Activated B cell treated with CpG ODN at 0.5 μM for 24 hours (primary cell): ENCODE measurements at regions not wholly inside any gene's neighbourhood (a gene's known extent, or its start where the extent isn't known, plus 50 kb on each side); places are given as distances from the start of the nearest gene placed in this dataset.

ENCODE experiments used
- ATAC-seq: fragments of 200-7000 bp; cut with Tn5 transposase; one replicate; pipeline ENCODE4 v1.10.0; 2021; ENCODE audit warnings: low read depth, mild to moderate bottlenecking, moderate library complexity
- CTCF ChIA-PET: fragments of 350-600 bp; sonication (Branson Sonifier 250); formaldehyde crosslinking; loops from one replicate; lab custom pipeline; 2021; ENCODE audit warnings: antibody characterized with exemption; lab: Charles Lee
- POLR2A ChIA-PET: fragments of 350-600 bp; sonication (Branson Sonifier 250); formaldehyde crosslinking; loops from one replicate; lab custom pipeline; 2021; ENCODE audit warnings: antibody characterized with exemption; lab: Charles Lee
- DNase-seq: peaks from one replicate; pipeline ENCODE4 v3.0.0; 2022
- H3K27ac Mint-ChIP-seq: one replicate; pipeline ENCODE4 v1.8.0; 2020; ENCODE audit warnings: mixed read lengths
- H3K27me3 Mint-ChIP-seq: one replicate; pipeline ENCODE4 v1.8.0; 2021; ENCODE audit warnings: mixed read lengths
- H3K36me3 Mint-ChIP-seq: one replicate; pipeline ENCODE4 v1.8.0; 2021; ENCODE audit warnings: low read depth, mixed read lengths
- H3K4me1 Mint-ChIP-seq: one replicate; pipeline ENCODE4 v1.8.0; 2021; ENCODE audit warnings: mixed read lengths
- H3K4me3 Mint-ChIP-seq: one replicate; pipeline ENCODE4 v1.8.0; 2020; ENCODE audit warnings: mild to moderate bottlenecking, mixed read lengths
- H3K9me3 Mint-ChIP-seq: one replicate; pipeline ENCODE4 v1.8.0; 2020; ENCODE audit warnings: mixed read lengths
- CTCF ChIP-seq: fragments of 200-600 bp; IDR thresholded peaks from one replicate; pipeline ENCODE4 v1.8.0; 2022; ENCODE audit warnings: antibody characterized with exemption, mild to moderate bottlenecking
- intact Hi-C: fragments of 100-400 bp; cut with micrococcal nuclease; formaldehyde crosslinking; loops from one replicate; pipeline ENCODE4 v1.15.1; 2024

GRCh38 chr5:40046792-40047191 lies 622.0 kb upstream of the DAB2 start:
- peaks cover 25% of the 10 kb centered on the region for H3K4me1 Mint-ChIP-seq
- ATAC-seq: no peak
- ChIA-PET POLR2A (no interaction called here), CTCF (no interaction called here)
- no peak overlapping the region for H3K27ac Mint-ChIP-seq
- intact Hi-C loops: no loop called here
- DNase-seq: no peak
- no peaks in the 10 kb centered on the region for H3K36me3 Mint-ChIP-seq
- no peak for TF ChIP-seq CTCF
- H3K4me3 Mint-ChIP-seq: no peak overlapping the region
- H3K27me3 Mint-ChIP-seq: no peaks in the 10 kb centered on the region
- H3K9me3 Mint-ChIP-seq: peaks cover 4% of the 10 kb centered on the region

GRCh38 chr5:40045429-40045828 lies 620.6 kb upstream of the DAB2 start:
- Mint-ChIP-seq H3K27ac (no peak overlapping the region), H3K9me3 (peaks cover 4% of the 10 kb centered on the region), H3K4me3 (peak overlapping the region; percentile 13), H3K36me3 (no peaks in the 10 kb centered on the region), H3K4me1 (peaks cover 25% of the 10 kb centered on the region), H3K27me3 (no peaks in the 10 kb centered on the region)
- intact Hi-C loops: no loop called here
- TF ChIP-seq CTCF: no peak
- ChIA-PET POLR2A (no interaction called here), CTCF (no interaction called here)
- ATAC-seq: no peak
- DNase-seq: no peak

- ChIA-PET CTCF (no interaction called here), POLR2A (no interaction called here)
- no peak for TF ChIP-seq CTCF
- H3K4me3 Mint-ChIP-seq: no peak overlapping the region
- ATAC-seq: no peak
- intact Hi-C loops: no loop called here
- no peak overlapping the region for H3K27ac Mint-ChIP-seq
- no peaks in the 10 kb centered on the region for H3K36me3 Mint-ChIP-seq
- H3K4me1 Mint-ChIP-seq: peaks cover 25% of the 10 kb centered on the region
- no peaks in the 10 kb centered on the region for H3K27me3 Mint-ChIP-seq
- DNase-seq: no peak
- H3K9me3 Mint-ChIP-seq: peaks cover 4% of the 10 kb centered on the region
Measured at GRCh38 chr5:40043916-40044315, 619.1 kb upstream of the DAB2 start.

GRCh38 chr5:40041452-40041851 lies 616.7 kb upstream of the DAB2 start:
- Mint-ChIP-seq H3K27me3 (no peaks in the 10 kb centered on the region), H3K36me3 (no peaks in the 10 kb centered on the region), H3K9me3 (no peaks in the 10 kb centered on the region), H3K27ac (no peak overlapping the region), H3K4me3 (no peak overlapping the region), H3K4me1 (peaks cover 21% of the 10 kb centered on the region)
- intact Hi-C loops: no loop called here
- no peak for ATAC-seq
- ChIA-PET POLR2A (no interaction called here), CTCF (no interaction called here)
- DNase-seq: no peak
- TF ChIP-seq CTCF: no peak

GRCh38 chr5:40037713-40038112 lies 612.9 kb upstream of the DAB2 start:
- intact Hi-C loops: no loop called here
- Mint-ChIP-seq H3K4me1 (peaks cover 23% of the 10 kb centered on the region), H3K27ac (no peak overlapping the region), H3K36me3 (no peaks in the 10 kb centered on the region), H3K4me3 (no peak overlapping the region), H3K27me3 (no peaks in the 10 kb centered on the region), H3K9me3 (no peaks in the 10 kb centered on the region)
- ChIA-PET CTCF (no interaction called here), POLR2A (no interaction called here)
- ATAC-seq: no peak
- no peak for TF ChIP-seq CTCF
- no peak for DNase-seq
